Ectodermal cell (in vitro differentiated cells): ENCODE measurements at regions not wholly inside any gene's neighbourhood (a gene's known extent, or its start where the extent isn't known, plus 50 kb on each side); places are given as distances from the start of the nearest gene placed in this dataset.
A peak's percentile ranks its signal among the peaks of the same experiment; 100 is the strongest.

Source experiments
- H3K27ac ChIP-seq: 2 replicates; pipeline ENCODE4 v1.7.0; 2013; ENCODE audit warnings: mild to moderate bottlenecking, low read depth, low read length; ENCODE audit not compliant: insufficient read depth, poor library complexity, severe bottlenecking
- H3K27me3 ChIP-seq: 2 replicates; pipeline ENCODE4 v1.7.0; 2013; ENCODE audit warnings: mild to moderate bottlenecking, low read length; ENCODE audit not compliant: insufficient read depth, control insufficient read depth, poor library complexity, severe bottlenecking
- H3K36me3 ChIP-seq: one replicate; pipeline ENCODE4 v1.7.0; 2013; ENCODE audit warnings: low read length; ENCODE audit not compliant: control insufficient read depth, insufficient read depth
- H3K4me1 ChIP-seq: one replicate; pipeline ENCODE4 v1.7.0; 2013; ENCODE audit warnings: low read length; ENCODE audit not compliant: control insufficient read depth, insufficient read depth
- H3K4me3 ChIP-seq: 2 replicates; pipeline ENCODE4 v1.7.0; 2013; ENCODE audit warnings: low read depth, low read length, control low read depth; ENCODE audit not compliant: insufficient read depth
- H3K9me3 ChIP-seq: 2 replicates; pipeline ENCODE4 v1.7.0; 2013; ENCODE audit warnings: mild to moderate bottlenecking, low read length, moderate library complexity; ENCODE audit not compliant: control insufficient read depth
- WGBS, 2 experiments: methylation state at CpG; one replicate each; pipeline ENCODE4 v1.1.7; 2013; ENCODE audit warnings: missing lambda C conversion rate in 2 of 2; 5-methylcytosine and 5-hydroxymethylcytosine counted together

DNA sequence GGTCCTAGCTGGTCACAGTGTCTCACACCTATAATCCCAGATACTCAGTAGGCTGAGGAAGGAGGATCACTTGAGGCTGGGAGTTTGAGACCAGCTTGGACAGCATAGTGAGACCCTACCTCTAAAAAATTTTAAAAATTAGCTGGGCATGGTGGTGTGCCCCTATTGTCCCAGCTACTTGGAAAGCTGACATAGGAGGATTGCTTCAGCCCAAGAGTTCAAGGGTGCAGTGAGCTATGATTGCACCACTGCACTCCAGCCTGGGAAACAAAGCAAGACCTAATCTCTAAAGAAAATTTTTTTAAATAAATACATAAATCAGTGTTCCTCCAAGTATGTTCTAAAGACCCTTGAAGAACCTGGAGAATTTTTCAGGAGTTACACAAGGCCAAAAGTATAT, 50.6 kb upstream of the GNAO1 start:
- Histone ChIP-seq H3K27ac (no peak overlapping the region), H3K27me3 (no peaks in the 10 kb centered on the region), H3K4me1 (no peaks in the 10 kb centered on the region), H3K36me3 (no peaks in the 10 kb centered on the region), H3K4me3 (no peak overlapping the region), H3K9me3 (no peaks in the 10 kb centered on the region)

DNA sequence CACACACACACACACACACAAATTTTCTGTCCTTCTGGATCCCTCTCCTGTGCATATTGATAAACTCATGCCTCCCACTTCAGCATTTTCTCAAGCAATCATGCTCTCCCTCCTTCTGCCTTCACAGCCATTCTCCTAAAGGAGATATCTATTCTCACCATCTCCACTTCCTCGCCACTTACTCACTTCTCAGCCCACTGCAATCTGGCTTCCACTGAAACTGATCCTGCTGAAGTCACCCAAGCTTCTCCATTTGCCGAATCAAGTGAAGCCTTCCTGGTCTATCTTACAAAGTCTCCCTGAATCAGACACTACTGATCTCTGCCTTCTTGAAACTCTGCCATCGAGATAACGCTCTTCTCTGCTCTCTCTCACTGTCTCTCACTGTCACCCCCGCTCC, 54.0 kb upstream of the GNAO1 start:
- Histone ChIP-seq H3K27ac (no peak overlapping the region), H3K4me3 (no peak overlapping the region), H3K9me3 (no peaks in the 10 kb centered on the region), H3K27me3 (no peaks in the 10 kb centered on the region), H3K36me3 (no peaks in the 10 kb centered on the region), H3K4me1 (no peaks in the 10 kb centered on the region)
- 91 to 93% methylated on average over 5 of the region's 5 CpGs for WGBS, 2 experiments

GRCh38 chr16:56136256-56136655, 55.0 kb upstream of the GNAO1 start:
- Histone ChIP-seq H3K4me3 (no peak overlapping the region), H3K9me3 (no peaks in the 10 kb centered on the region), H3K36me3 (no peaks in the 10 kb centered on the region), H3K4me1 (no peaks in the 10 kb centered on the region), H3K27ac (no peak overlapping the region), H3K27me3 (no peaks in the 10 kb centered on the region)
- 79 to 82% methylated on average over 2 to 3 of the region's 3 CpGs for WGBS, 2 experiments

- Histone ChIP-seq H3K4me1 (no peaks in the 10 kb centered on the region), H3K27ac (no peak overlapping the region), H3K9me3 (no peaks in the 10 kb centered on the region), H3K4me3 (no peak overlapping the region), H3K27me3 (no peaks in the 10 kb centered on the region), H3K36me3 (no peaks in the 10 kb centered on the region)
- WGBS, 2 experiments = 82 to 93% methylated on average over 1 of the region's 1 CpG
Measured at GRCh38 chr16:56134790-56135189, 56.5 kb upstream of the GNAO1 start.

- Histone ChIP-seq H3K27ac (no peak overlapping the region), H3K36me3 (no peaks in the 10 kb centered on the region), H3K4me1 (no peaks in the 10 kb centered on the region), H3K9me3 (no peaks in the 10 kb centered on the region), H3K27me3 (no peaks in the 10 kb centered on the region), H3K4me3 (no peak overlapping the region)
- 94 to 100% methylated on average over 1 of the region's 1 CpG for WGBS, 2 experiments
Measured at GRCh38 chr16:56125922-56126321, 65.4 kb upstream of the GNAO1 start.

DNA sequence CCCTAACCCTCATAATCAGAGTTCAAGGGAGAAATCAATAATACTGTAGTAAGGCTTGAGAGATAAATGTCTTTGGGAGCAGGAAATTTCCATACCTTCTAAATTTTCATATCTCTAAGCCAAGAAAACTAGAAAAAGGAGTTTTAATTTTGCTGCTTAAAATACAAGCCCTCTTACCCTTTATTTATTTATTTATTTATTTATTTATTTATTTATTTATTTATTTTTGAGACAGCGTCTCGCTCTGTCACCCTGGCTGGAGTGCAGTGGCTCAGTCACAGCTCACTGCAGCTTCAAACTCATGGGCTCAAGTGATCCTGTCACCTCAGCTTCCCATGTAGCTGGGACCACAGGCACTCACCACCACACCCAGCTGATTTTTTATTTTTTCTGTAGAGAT, 69.0 kb upstream of the GNAO1 start:
- Histone ChIP-seq H3K4me3 (no peak overlapping the region), H3K9me3 (no peaks in the 10 kb centered on the region), H3K27ac (no peak overlapping the region), H3K27me3 (no peaks in the 10 kb centered on the region), H3K36me3 (no peaks in the 10 kb centered on the region), H3K4me1 (no peaks in the 10 kb centered on the region)
- WGBS, 2 experiments = 79 to 98% methylated on average over 2 of the region's 2 CpGs

- H3K9me3 ChIP-seq = no peaks in the 10 kb centered on the region
- no peak overlapping the region for H3K27ac ChIP-seq
- no peak overlapping the region for H3K4me3 ChIP-seq
- H3K4me1 ChIP-seq = peaks cover 10% of the 10 kb centered on the region
- 96% methylated on average over 2 of the region's 2 CpGs for WGBS, 2 experiments
- H3K36me3 ChIP-seq = no peaks in the 10 kb centered on the region
- no peaks in the 10 kb centered on the region for H3K27me3 ChIP-seq
Measured at GRCh38 chr16:56121156-56121500, 70.2 kb upstream of the GNAO1 start.

DNA sequence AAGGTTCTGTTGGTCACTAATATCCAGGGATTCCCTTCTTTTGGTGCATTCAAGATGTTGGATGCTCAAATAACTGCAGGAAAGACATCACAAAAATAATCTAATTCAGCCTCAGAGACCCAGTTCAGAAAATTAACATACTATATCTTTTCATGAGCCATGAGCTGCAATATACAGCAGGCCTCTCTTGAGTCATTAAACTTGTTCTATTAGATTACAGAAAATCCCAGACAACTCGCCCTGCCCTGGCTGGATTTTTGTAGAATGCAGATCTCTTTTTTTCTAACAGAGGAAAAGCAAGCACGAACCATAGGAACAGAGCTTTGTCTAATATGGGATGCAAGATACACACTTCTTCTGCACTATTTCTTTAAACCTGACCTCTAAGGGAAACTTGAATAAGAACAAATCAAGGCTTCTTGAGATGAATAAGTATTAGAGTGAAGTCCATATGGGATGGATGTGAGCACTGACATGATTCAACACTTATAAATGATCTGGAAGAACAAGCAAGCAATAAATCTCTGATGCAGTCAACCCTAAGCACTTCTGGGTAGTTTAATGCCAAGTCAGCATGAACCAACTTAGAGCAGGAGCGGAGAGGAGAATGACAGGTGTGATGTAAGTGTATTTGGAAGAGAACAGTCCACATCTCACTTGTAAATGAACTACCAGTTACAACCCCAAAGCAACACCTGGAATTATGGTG, 70.7 kb upstream of the GNAO1 start:
- no peaks in the 10 kb centered on the region for H3K36me3 ChIP-seq
- H3K9me3 ChIP-seq = no peaks in the 10 kb centered on the region
- no peak overlapping the region for H3K27ac ChIP-seq
- H3K27me3 ChIP-seq = no peaks in the 10 kb centered on the region
- H3K4me1 ChIP-seq = peaks cover 15% of the 10 kb centered on the region
- WGBS, 2 experiments = 85 to 94% methylated on average over 2 to 3 of the region's 3 CpGs
- H3K4me3 ChIP-seq = no peak overlapping the region

DNA sequence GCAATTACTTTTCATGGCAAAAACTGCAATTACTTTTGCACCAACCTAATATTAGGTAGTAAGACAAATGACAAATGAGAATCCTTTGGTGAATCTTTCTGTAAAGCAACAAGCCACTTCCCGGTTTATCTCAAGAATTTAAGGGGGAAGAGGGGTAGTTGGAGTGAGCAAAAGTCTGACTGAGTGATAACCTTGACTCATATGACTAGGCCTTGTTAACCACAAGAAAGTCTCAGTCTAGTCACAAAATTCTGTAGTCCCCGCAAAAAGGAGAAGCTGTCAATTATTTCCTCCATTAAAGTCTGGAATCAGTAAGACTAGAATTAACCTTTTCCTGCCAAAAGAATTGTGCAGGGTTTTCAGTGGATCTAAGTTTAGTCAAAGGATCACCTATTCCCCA, 72.2 kb upstream of the GNAO1 start:
- H3K27ac ChIP-seq = no peak overlapping the region
- H3K36me3 ChIP-seq = no peaks in the 10 kb centered on the region
- no peaks in the 10 kb centered on the region for H3K9me3 ChIP-seq
- no peaks in the 10 kb centered on the region for H3K27me3 ChIP-seq
- WGBS, 2 experiments = 93 to 96% methylated on average over 2 of the region's 2 CpGs
- no peak overlapping the region for H3K4me3 ChIP-seq
- peaks cover 19% of the 10 kb centered on the region for H3K4me1 ChIP-seq

DNA sequence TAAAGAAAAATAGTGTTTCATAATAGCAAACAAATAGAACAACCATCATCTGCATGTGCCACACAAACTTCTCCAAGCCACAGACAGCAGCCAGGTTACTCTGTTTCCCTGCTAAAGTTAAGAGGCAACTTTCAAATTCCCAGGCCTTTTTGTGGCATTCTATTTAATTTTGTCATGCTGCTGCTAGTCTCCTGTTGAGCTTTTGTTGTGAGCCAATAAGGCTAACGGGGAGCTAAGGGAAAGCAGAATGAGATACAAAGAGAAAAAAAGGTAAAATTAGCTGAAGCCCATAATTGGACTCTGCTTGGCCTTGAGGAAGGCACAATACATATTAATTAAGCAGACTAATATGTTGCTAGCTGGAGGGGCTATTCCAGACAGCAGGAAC, 74.7 kb upstream of the GNAO1 start:
- H3K36me3 ChIP-seq = no peaks in the 10 kb centered on the region
- H3K4me3 ChIP-seq = no peak overlapping the region
- peaks cover 26% of the 10 kb centered on the region for H3K4me1 ChIP-seq
- H3K27me3 ChIP-seq = no peaks in the 10 kb centered on the region
- 0 to 4% methylated on average over 1 of the region's 1 CpG for WGBS, 2 experiments
- H3K9me3 ChIP-seq = no peaks in the 10 kb centered on the region
- H3K27ac ChIP-seq = peak overlapping the region; percentile 64
